Hepatocyte (in vitro differentiated cells): ENCODE measurements at regions not wholly inside any gene's neighbourhood (a gene's known extent, or its start where the extent isn't known, plus 50 kb on each side); places are given as distances from the start of the nearest gene placed in this dataset.

Source experiments
- DNase-seq: peaks from one replicate; pipeline ENCODE4 v3.0.0-alpha.2; 2016; ENCODE audit warnings: low spot score
- H2AFZ ChIP-seq: fragments of 200-600 bp; sonication (generic); 2 replicates; pipeline ENCODE4 v1.6.0; 2016; ENCODE audit warnings: antibody characterized with exemption, mild to moderate bottlenecking
- H3K27ac ChIP-seq: fragments of 200-600 bp; sonication (generic); 2 replicates; pipeline ENCODE4 v1.5.1; 2016; ENCODE audit warnings: mild to moderate bottlenecking
- H3K27me3 ChIP-seq: fragments of 200-600 bp; sonication (generic); 2 replicates; pipeline ENCODE4 v1.6.1; 2016
- H3K36me3 ChIP-seq: fragments of 200-600 bp; sonication (generic); replicated peaks from 2 replicates; pipeline ENCODE4 v1.5.1; 2016; ENCODE audit warnings: low read depth; ENCODE audit not compliant: insufficient read depth
- H3K4me1 ChIP-seq: fragments of 200-600 bp; sonication (generic); 2 replicates; pipeline ENCODE4 v1.5.1; 2016; ENCODE audit warnings: mild to moderate bottlenecking, moderate library complexity; ENCODE audit not compliant: insufficient read depth
- H3K4me2 ChIP-seq: fragments of 200-600 bp; sonication (generic); 2 replicates; pipeline ENCODE4 v1.6.0; 2016
- H3K4me3 ChIP-seq: fragments of 200-600 bp; sonication (generic); 2 replicates; pipeline ENCODE4 v1.5.1; 2016; ENCODE audit warnings: mild to moderate bottlenecking
- H3K79me2 ChIP-seq: fragments of 200-600 bp; sonication (generic); 2 replicates; pipeline ENCODE4 v1.6.0; 2017; ENCODE audit warnings: mild to moderate bottlenecking
- H3K9me2 ChIP-seq: fragments of 200-600 bp; sonication (generic); replicated peaks from 2 replicates; pipeline ENCODE4 v1.6.0; 2017; ENCODE audit warnings: mild to moderate bottlenecking; ENCODE audit not compliant: insufficient read depth
- H3K9me3 ChIP-seq: fragments of 200-600 bp; sonication (generic); 2 replicates; pipeline ENCODE4 v1.5.1; 2016; ENCODE audit warnings: low read depth, mild to moderate bottlenecking
- H4K20me1 ChIP-seq: fragments of 200-600 bp; sonication (generic); 2 replicates; pipeline ENCODE4 v1.6.0; 2016; ENCODE audit warnings: mild to moderate bottlenecking; ENCODE audit not compliant: insufficient read depth, poor library complexity, severe bottlenecking
- EZH2 ChIP-seq: fragments of 200-600 bp; sonication (generic); IDR thresholded peaks from 2 replicates; pipeline ENCODE4 v1.6.1; 2016; ENCODE audit warnings: antibody characterized with exemption, mild to moderate bottlenecking, borderline replicate concordance
- EZH2phosphoT487 ChIP-seq: fragments of 200-600 bp; sonication (generic); IDR thresholded peaks from one replicate; pipeline ENCODE4 v1.6.1; 2018; ENCODE audit warnings: antibody characterized with exemption, mild to moderate bottlenecking, low read depth, moderate library complexity; ENCODE audit not compliant: unreplicated experiment, severe bottlenecking
- WGBS: methylation state at CpG from one replicate; pipeline ENCODE4 v1.1.6; 2016; ENCODE audit warnings: low lambda C conversion rate; ENCODE audit errors: missing lambda C conversion rate; 5-methylcytosine and 5-hydroxymethylcytosine counted together
- TF ChIP-seq, protein P1 (sequence below): fragments of 200-600 bp; sonication (generic); IDR thresholded peaks from 2 replicates; pipeline ENCODE4 v1.5.1; 2016; ENCODE audit warnings: antibody characterized with exemption, mild to moderate bottlenecking; ENCODE audit not compliant: poor library complexity

DNA sequence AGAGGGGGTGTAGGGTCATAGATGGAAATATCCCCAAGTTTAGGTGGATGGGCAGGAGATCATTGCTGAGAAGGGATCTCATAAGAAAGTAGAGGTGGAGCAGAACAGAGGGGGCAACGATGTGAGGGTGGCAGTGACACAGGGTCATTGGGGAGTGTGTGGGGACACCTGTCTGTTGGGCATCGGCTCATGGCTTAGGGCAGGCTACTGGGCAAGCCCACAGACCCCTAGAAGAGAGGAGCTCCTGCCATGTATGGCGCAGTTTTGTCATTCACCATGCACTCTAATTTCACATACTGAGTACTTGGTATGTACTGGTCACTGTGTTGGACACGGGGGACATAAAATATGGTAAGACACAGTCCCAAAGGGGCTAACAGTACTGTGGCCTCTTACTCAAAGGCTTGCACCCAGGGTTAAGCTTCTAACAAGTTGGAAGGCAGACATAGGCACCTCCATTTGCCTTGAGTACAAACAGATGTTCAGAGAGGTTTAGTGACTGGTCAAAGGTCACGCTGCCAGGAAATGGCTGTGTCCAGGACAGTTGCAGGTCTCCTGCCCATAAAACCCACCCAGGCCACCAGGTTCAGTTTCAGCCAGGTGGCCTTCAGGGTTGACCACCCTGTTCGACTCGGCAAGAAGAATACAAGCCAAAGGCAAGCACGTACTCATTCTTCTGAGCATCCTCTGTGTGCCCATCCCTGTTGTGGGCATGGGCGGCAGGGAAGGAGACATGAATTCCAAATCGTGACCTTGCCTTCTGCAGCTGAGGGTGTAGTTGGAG lies 580.2 kb downstream of the KCNJ18 start:
- H3K27ac ChIP-seq = no peak overlapping the region
- no peak for DNase-seq
- H3K9me3 ChIP-seq = no peaks in the 10 kb centered on the region
- H4K20me1 ChIP-seq = no peaks in the 10 kb centered on the region
- H3K79me2 ChIP-seq = no peaks in the 10 kb centered on the region
- H3K4me1 ChIP-seq = no peaks in the 10 kb centered on the region
- TF ChIP-seq, protein P1, sequence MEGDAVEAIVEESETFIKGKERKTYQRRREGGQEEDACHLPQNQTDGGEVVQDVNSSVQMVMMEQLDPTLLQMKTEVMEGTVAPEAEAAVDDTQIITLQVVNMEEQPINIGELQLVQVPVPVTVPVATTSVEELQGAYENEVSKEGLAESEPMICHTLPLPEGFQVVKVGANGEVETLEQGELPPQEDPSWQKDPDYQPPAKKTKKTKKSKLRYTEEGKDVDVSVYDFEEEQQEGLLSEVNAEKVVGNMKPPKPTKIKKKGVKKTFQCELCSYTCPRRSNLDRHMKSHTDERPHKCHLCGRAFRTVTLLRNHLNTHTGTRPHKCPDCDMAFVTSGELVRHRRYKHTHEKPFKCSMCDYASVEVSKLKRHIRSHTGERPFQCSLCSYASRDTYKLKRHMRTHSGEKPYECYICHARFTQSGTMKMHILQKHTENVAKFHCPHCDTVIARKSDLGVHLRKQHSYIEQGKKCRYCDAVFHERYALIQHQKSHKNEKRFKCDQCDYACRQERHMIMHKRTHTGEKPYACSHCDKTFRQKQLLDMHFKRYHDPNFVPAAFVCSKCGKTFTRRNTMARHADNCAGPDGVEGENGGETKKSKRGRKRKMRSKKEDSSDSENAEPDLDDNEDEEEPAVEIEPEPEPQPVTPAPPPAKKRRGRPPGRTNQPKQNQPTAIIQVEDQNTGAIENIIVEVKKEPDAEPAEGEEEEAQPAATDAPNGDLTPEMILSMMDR = no peak
- TF ChIP-seq EZH2 (no peak), EZH2phosphoT487 (no peak)
- no peak overlapping the region for H2AFZ ChIP-seq
- H3K4me3 ChIP-seq = no peak overlapping the region
- no peaks in the 10 kb centered on the region for H3K27me3 ChIP-seq
- H3K36me3 ChIP-seq = no peaks in the 10 kb centered on the region
- no peaks in the 10 kb centered on the region for H3K9me2 ChIP-seq
- no peak overlapping the region for H3K4me2 ChIP-seq
- 60% methylated on average over 10 of the region's 10 CpGs for WGBS

DNA sequence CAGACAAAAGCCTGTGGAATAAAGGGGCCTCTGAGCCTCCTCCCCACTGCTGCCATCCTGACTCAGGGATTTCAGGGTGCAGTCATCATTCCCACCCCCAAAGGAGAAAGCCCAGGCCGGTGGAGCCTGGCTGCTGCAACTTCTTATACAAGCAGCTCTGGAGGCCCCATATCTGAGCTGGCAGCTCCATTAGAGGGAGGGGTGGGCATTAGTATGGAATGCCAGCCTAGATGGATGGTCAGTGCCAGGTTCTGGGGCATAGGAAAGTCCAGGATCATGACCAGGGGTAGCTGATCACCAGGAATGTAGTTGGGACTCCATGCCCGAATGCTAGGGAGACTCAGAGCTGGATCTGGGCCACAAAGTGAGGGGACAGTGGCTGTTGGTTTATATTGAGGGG lies 581.0 kb downstream of the KCNJ18 start:
- no peaks in the 10 kb centered on the region for H3K79me2 ChIP-seq
- H4K20me1 ChIP-seq = no peaks in the 10 kb centered on the region
- H3K9me3 ChIP-seq = no peaks in the 10 kb centered on the region
- 68% methylated on average over 2 of the region's 2 CpGs for WGBS
- H3K36me3 ChIP-seq = no peaks in the 10 kb centered on the region
- H2AFZ ChIP-seq = no peak overlapping the region
- H3K4me3 ChIP-seq = no peak overlapping the region
- no peak for DNase-seq
- H3K4me1 ChIP-seq = no peaks in the 10 kb centered on the region
- no peak overlapping the region for H3K4me2 ChIP-seq
- TF ChIP-seq EZH2phosphoT487 = no peak
- TF ChIP-seq, protein P1 = no peak
- TF ChIP-seq EZH2 = no peak
- H3K9me2 ChIP-seq = no peaks in the 10 kb centered on the region
- H3K27ac ChIP-seq = no peak overlapping the region
- no peaks in the 10 kb centered on the region for H3K27me3 ChIP-seq

DNA sequence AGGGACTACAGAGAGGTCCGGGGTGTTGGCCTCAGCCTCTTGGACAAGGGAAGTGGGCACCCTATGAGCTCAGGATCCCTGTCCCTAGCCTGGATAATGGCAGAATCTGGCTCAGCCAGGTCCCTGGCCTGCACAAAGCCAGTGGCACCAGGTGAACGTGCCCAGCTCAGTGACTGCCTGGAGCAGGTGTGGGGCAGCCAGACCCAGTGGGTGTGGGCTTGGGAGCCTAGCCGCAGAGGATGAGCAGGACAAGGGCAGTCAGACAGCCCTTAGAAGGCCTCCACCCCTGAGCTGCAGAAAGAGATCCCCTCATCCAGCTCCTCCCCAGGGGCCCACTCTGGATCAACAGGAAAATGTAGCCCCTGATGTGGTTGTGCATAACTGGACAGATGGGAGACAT lies 585.3 kb downstream of the KCNJ18 start:
- Histone ChIP-seq H3K79me2 (no peaks in the 10 kb centered on the region), H3K4me2 (no peak overlapping the region), H3K4me3 (no peak overlapping the region), H2AFZ (no peak overlapping the region), H3K27ac (no peak overlapping the region), H3K36me3 (no peaks in the 10 kb centered on the region), H4K20me1 (no peaks in the 10 kb centered on the region), H3K9me2 (no peaks in the 10 kb centered on the region), H3K4me1 (no peaks in the 10 kb centered on the region), H3K9me3 (no peaks in the 10 kb centered on the region), H3K27me3 (no peaks in the 10 kb centered on the region)
- 50% methylated on average over 3 of the region's 3 CpGs for WGBS
- TF ChIP-seq EZH2 (no peak), EZH2phosphoT487 (no peak)
- TF ChIP-seq, protein P1 = no peak
- no peak for DNase-seq
